ENCODE measurements at regions not wholly inside any gene's neighbourhood (a gene's known extent, or its start where the extent isn't known, plus 50 kb on each side); places are given as distances from the start of the nearest gene placed in this dataset.

DNA sequence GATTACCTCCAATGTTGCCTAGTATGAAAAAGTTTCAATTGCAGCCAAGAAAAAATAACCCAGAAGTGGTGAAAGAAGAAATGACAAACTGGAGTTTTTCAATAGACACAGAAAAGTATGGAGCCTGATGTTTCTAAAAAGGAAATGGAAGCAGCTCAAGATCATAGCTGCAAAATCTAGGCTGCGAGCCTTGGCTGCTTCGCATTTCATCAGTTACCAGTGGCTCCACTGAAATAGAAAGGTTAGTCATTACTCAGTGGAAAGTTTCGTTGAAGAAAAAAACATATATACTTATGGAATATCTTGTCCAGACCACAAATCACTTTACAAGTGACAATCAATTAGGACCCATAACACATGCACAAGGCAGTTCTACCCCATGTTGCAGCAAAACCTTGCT lies 206.8 kb upstream of the SOX9 start:
- H3K4ac ChIP-seq (ENCODE audit: low read depth, low read length) = no peak overlapping the region
- WGBS, 2 experiments (ENCODE audit: extremely low coverage in 2 of 2, insufficient read length in 1 of 2) = no CpG with 5 or more reads among the region's 3 CpGs
- H3K36me3 ChIP-seq (ENCODE audit: control insufficient read depth, insufficient read depth, low read length) = no peaks in the 10 kb centered on the region
- no peak overlapping the region for H2AK9ac ChIP-seq (replicated peaks; ENCODE audit: low read depth, low read length, poor library complexity)
- H3K23ac ChIP-seq (ENCODE audit: low read depth, low read length) = no peak overlapping the region
- H3K27me3 ChIP-seq (ENCODE audit: control insufficient read depth, insufficient read depth, low read length) = no peaks in the 10 kb centered on the region
- dilution Hi-C loops (cut with HindIII; ENCODE audit: low sequenced_read_pairs, unreplicated experiment) = no loop called here
- H4K91ac ChIP-seq (ENCODE audit: insufficient read depth, low read depth, low read length) = no peak overlapping the region
- H2AK5ac ChIP-seq (ENCODE audit: low read depth, low read length) = no peak overlapping the region
- H3K9me1 ChIP-seq (ENCODE audit: insufficient read depth, low read length) = no peaks in the 10 kb centered on the region
- H3K14ac ChIP-seq (replicated peaks; ENCODE audit: low read depth, low read length) = no peak overlapping the region
- H4K8ac ChIP-seq (ENCODE audit: low read depth in 2 of 2, low read length in 2 of 2) = no peak overlapping the region
- H3K9me3 ChIP-seq (ENCODE audit: control insufficient read depth, insufficient read depth, low read length) = no peaks in the 10 kb centered on the region
- no peak overlapping the region for H2BK5ac ChIP-seq (ENCODE audit: low read depth, low read length, poor library complexity, severe bottlenecking)
- H2BK120ac ChIP-seq (ENCODE audit: low read depth, low read length) = no peak overlapping the region
- TF ChIP-seq CHD1 (IDR thresholded peaks at IDR 0.05; ENCODE audit: low read depth, low read length) (no peak), MAFK (IDR thresholded peaks at IDR 0.05; ENCODE audit: low read depth, low read length) (no peak), RFX5 (IDR thresholded peaks at IDR 0.05; ENCODE audit: low read depth, low read length) (no peak), BHLHE40 (IDR thresholded peaks at IDR 0.05; ENCODE audit: low read depth, low read length) (no peak), SMC3 (IDR thresholded peaks at IDR 0.05; ENCODE audit: low read depth, low read length) (no peak), MXI1 (IDR thresholded peaks at IDR 0.05; ENCODE audit: borderline replicate concordance, low read depth, low read length) (no peak)
- TF ChIP-seq, protein P1, sequence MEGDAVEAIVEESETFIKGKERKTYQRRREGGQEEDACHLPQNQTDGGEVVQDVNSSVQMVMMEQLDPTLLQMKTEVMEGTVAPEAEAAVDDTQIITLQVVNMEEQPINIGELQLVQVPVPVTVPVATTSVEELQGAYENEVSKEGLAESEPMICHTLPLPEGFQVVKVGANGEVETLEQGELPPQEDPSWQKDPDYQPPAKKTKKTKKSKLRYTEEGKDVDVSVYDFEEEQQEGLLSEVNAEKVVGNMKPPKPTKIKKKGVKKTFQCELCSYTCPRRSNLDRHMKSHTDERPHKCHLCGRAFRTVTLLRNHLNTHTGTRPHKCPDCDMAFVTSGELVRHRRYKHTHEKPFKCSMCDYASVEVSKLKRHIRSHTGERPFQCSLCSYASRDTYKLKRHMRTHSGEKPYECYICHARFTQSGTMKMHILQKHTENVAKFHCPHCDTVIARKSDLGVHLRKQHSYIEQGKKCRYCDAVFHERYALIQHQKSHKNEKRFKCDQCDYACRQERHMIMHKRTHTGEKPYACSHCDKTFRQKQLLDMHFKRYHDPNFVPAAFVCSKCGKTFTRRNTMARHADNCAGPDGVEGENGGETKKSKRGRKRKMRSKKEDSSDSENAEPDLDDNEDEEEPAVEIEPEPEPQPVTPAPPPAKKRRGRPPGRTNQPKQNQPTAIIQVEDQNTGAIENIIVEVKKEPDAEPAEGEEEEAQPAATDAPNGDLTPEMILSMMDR (conservative IDR thresholded peaks at IDR 0.05; ENCODE audit: low read depth, low read length) = no peak
- TF ChIP-seq, protein P2, sequence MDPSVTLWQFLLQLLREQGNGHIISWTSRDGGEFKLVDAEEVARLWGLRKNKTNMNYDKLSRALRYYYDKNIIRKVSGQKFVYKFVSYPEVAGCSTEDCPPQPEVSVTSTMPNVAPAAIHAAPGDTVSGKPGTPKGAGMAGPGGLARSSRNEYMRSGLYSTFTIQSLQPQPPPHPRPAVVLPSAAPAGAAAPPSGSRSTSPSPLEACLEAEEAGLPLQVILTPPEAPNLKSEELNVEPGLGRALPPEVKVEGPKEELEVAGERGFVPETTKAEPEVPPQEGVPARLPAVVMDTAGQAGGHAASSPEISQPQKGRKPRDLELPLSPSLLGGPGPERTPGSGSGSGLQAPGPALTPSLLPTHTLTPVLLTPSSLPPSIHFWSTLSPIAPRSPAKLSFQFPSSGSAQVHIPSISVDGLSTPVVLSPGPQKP (IDR thresholded peaks at IDR 0.05; ENCODE audit: borderline replicate concordance, low read depth, low read length) = no peak
- no peak overlapping the region for H3K27ac ChIP-seq (ENCODE audit: insufficient read depth, low read length)
- in situ Hi-C loops (cut with MboI; ENCODE audit: low sequenced_read_pairs) = no loop called here
- DNase-seq (no peak), ATAC-seq (ENCODE audit: low read depth) (no peak)
- no peak overlapping the region for H4K5ac ChIP-seq (ENCODE audit: low read depth, low read length)
- BruUV-seq (replicated peaks) = no TSS peak
- H3K9ac ChIP-seq (ENCODE audit: low read depth, low read length) = no peak overlapping the region
- no peaks in the 10 kb centered on the region for H4K20me1 ChIP-seq (ENCODE audit: insufficient read depth, low read length)
- H3K18ac ChIP-seq (ENCODE audit: low read depth, low read length) = no peak overlapping the region
- H3K79me1 ChIP-seq (ENCODE audit: low read depth in 1 of 2, low read length in 2 of 2) = no peaks in the 10 kb centered on the region
- intact Hi-C loops (cut with micrococcal nuclease) = no loop called here
- H3K4me1 ChIP-seq (ENCODE audit: control insufficient read depth, insufficient read depth, low read length) = no peaks in the 10 kb centered on the region
- no peak overlapping the region for H2BK15ac ChIP-seq (ENCODE audit: low read depth, low read length)
- no peak overlapping the region for H3K56ac ChIP-seq (ENCODE audit: extremely low read depth, insufficient read depth, low read length)
- ChIA-PET POLR2A (ENCODE audit: unreplicated experiment) (no interaction called here), CTCF (no interaction called here)
- no peak overlapping the region for H2AFZ ChIP-seq (replicated peaks; ENCODE audit: low read length, poor library complexity)
- no peak overlapping the region for H3K4me3 ChIP-seq (ENCODE audit: insufficient read depth, low read depth, low read length)
- H2BK20ac ChIP-seq (ENCODE audit: low read depth, low read length) = no peak overlapping the region
- H3K4me2 ChIP-seq (ENCODE audit: low read depth, low read length) = no peak overlapping the region

All from IMR-90 (cell line).